Erythroblast (primary cell): ENCODE measurements at regions not wholly inside any gene's neighbourhood (a gene's known extent, or its start where the extent isn't known, plus 50 kb on each side); places are given as distances from the start of the nearest gene placed in this dataset.

Source experiments
- GATA1 ChIP-seq: IDR thresholded peaks from 2 replicates; pipeline ENCODE4 v1.6.1; 2011; ENCODE audit warnings: low read depth, mild to moderate bottlenecking, control low read depth, low read length, moderate library complexity
- POLR2A ChIP-seq: IDR thresholded peaks from 2 replicates; pipeline ENCODE4 v1.6.1; 2011; ENCODE audit warnings: mild to moderate bottlenecking, low read length

DNA sequence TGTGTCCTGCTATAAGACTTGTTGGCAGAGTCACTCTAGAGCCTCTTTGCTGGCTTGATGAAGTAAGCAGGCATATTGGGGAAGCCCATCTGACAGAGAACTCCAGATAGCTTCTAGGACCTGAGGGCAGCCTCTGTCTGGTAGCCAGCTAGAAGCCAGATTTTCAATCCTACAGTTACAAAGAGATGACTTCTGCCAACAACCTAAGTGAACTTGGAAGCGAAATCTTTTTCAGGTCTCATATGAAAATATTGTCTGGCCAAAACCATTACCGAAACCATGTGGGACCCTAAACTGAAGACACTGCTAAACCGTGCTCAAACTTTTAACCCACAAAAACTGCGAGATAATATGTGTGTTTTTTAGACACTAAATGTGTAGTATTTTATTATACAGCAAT lies 140.9 kb downstream of the MRPS30 start:
- no peak for TF ChIP-seq POLR2A
- no peak for TF ChIP-seq GATA1
